Lung (tissue), 11 donors: ENCODE measurements at regions not wholly inside any gene's neighbourhood (a gene's known extent, or its start where the extent isn't known, plus 50 kb on each side); places are given as distances from the start of the nearest gene placed in this dataset.

Experiments
- ATAC-seq: fragments of 200-7000 bp; cut with Tn5 transposase; one replicate; pipeline ENCODE4 v1.9.1; 2020; ENCODE audit warnings: moderate number of reproducible peaks; ENCODE audit not compliant: insufficient read depth, low FRiP score
- DNase-seq, 3 donors: peaks; one replicate each; pipeline ENCODE4 v3.0.0-alpha.2; 2013 to 2017
- H3K27ac ChIP-seq, 2 donors: one replicate each; pipeline ENCODE4 v1.5.1; 2013; ENCODE audit warnings: mild to moderate bottlenecking in 2 of 2, moderate library complexity in 2 of 2, control low read depth in 1 of 2, inconsistent platforms in 1 of 2, low read depth in 1 of 2, low read length in 1 of 2
- H3K27me3 ChIP-seq, 3 donors: one replicate each; pipeline ENCODE4 v1.5.1; 2013; ENCODE audit warnings: low read length in 2 of 3; ENCODE audit not compliant: control insufficient read depth in 3 of 3, insufficient read depth in 3 of 3
- H3K36me3 ChIP-seq, 4 donors: one replicate each; pipeline ENCODE4 v1.5.1; 2013; ENCODE audit warnings: low read length in 4 of 4, mild to moderate bottlenecking in 1 of 4, moderate library complexity in 1 of 4; ENCODE audit not compliant: control insufficient read depth in 4 of 4, insufficient read depth in 4 of 4
- H3K4me1 ChIP-seq, 5 donors: one replicate each; pipeline ENCODE4 v1.5.1; 2013; ENCODE audit warnings: low read length in 5 of 5, mild to moderate bottlenecking in 2 of 5, moderate library complexity in 1 of 5; ENCODE audit not compliant: control insufficient read depth in 5 of 5, insufficient read depth in 5 of 5
- H3K4me3 ChIP-seq: one replicate; pipeline ENCODE4 v1.5.1; 2013; ENCODE audit warnings: mild to moderate bottlenecking, control low read depth, moderate library complexity
- H3K9ac ChIP-seq, 2 donors: one replicate each; pipeline ENCODE4 v1.5.1; 2013; ENCODE audit warnings: low read length in 2 of 2, control low read depth in 1 of 2; ENCODE audit not compliant: insufficient read depth in 1 of 2
- H3K9me3 ChIP-seq, 4 donors: one replicate each; pipeline ENCODE4 v1.5.1; 2013; ENCODE audit warnings: low read length in 3 of 4, mild to moderate bottlenecking in 1 of 4, moderate library complexity in 1 of 4; ENCODE audit not compliant: control insufficient read depth in 4 of 4, insufficient read depth in 3 of 4
- CTCF ChIP-seq: IDR thresholded peaks from 2 replicates; pipeline ENCODE4 v1.5.1; 2012; ENCODE audit warnings: mild to moderate bottlenecking; ENCODE audit errors: control extremely low read depth, extremely low read depth
- WGBS, 2 donors: extraction: QIAGEN DNeasy Blood & Tissue Kit; methylation state at CpG; one replicate each; pipeline ENCODE4 v1.1.7; 2013; 5-methylcytosine and 5-hydroxymethylcytosine counted together
- donor health status: control.
- donor health status: control.
- donor health status: Bipolar disorder and iron deficiency.
- donor health status: healthy.
- donor health status: DM: yes; HTN: yes; CAD: no.

DNA sequence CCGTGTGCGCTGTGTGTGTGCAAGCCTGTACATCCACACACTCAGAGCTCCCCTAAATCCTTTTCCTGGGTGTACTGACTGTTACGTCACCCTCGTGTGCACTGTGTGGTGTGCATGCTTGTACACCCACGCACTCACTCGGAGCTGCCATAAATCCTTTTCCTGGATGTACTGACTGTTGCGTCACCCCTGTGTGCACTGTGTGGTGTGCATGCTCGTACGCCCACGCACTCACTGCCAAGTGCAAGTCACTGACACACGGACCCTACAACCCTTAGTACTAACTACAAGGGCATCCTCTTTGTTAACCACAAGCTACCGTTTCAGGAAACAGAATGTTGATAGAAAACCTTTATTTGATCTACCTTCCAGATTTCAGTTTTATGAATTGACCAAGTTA is 983.4 kb downstream of the EFNB2 start:
- H3K4me1 ChIP-seq = no peaks in the 10 kb centered on the region
- WGBS, 2 donors = 64 to 66% methylated on average over 12 of the region's 12 CpGs
- H3K4me3 ChIP-seq = no peak overlapping the region
- ATAC-seq = no peak
- TF ChIP-seq CTCF = no peak
- no peaks in the 10 kb centered on the region for H3K27me3 ChIP-seq
- no peak overlapping the region for H3K27ac ChIP-seq
- H3K9ac ChIP-seq = no peak overlapping the region
- H3K36me3 ChIP-seq = no peaks in the 10 kb centered on the region
- H3K9me3 ChIP-seq = peaks cover 0 to 3% (median 0%) of the 10 kb centered on the region in 4 donors
- DNase-seq = no peak

DNA sequence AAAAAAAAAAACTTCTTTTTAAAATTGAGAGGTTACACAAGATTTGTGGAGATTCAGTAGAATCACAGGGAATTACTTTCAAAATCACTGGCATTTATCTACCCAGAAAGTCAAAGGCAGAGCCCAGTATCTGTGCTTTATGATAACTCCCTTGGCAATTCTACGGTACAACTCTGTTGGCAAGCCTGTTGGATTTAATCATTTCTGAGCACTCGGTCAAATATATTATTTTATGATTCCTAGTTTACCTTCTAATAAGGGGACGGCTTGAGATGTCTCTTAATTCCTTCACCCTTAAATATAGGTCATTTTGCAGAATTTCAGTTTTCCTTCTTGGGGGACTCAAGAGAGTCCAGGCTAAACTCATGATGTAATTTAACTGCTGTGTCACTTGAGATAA is 987.6 kb downstream of the EFNB2 start:
- no peak for TF ChIP-seq CTCF
- H3K36me3 ChIP-seq = no peaks in the 10 kb centered on the region
- 88 to 90% methylated on average over 3 of the region's 3 CpGs for WGBS, 2 donors
- no peak overlapping the region for H3K27ac ChIP-seq
- no peak overlapping the region for H3K9ac ChIP-seq
- H3K9me3 ChIP-seq = peaks cover 0 to 3% (median 0%) of the 10 kb centered on the region in 4 donors
- ATAC-seq (no peak), DNase-seq (no peak)
- H3K27me3 ChIP-seq = no peaks in the 10 kb centered on the region
- H3K4me3 ChIP-seq = no peak overlapping the region
- H3K4me1 ChIP-seq = no peaks in the 10 kb centered on the region

GRCh38 chr13:105545811-105546210 is 989.7 kb downstream of the EFNB2 start:
- no peak for ATAC-seq
- TF ChIP-seq CTCF = no peak
- H3K9me3 ChIP-seq = no peaks in the 10 kb centered on the region
- 67 to 88% methylated on average over 5 of the region's 5 CpGs for WGBS, 2 donors
- H3K9ac ChIP-seq = no peak overlapping the region
- H3K27me3 ChIP-seq = no peaks in the 10 kb centered on the region
- H3K4me3 ChIP-seq = no peak overlapping the region
- no peaks in the 10 kb centered on the region for H3K36me3 ChIP-seq
- H3K4me1 ChIP-seq = no peaks in the 10 kb centered on the region
- no peak for DNase-seq
- H3K27ac ChIP-seq = no peak overlapping the region

GRCh38 chr13:105543742-105544141 is 991.7 kb downstream of the EFNB2 start:
- Histone ChIP-seq H3K4me3 (no peak overlapping the region), H3K9ac (no peak overlapping the region), H3K27me3 (no peaks in the 10 kb centered on the region), H3K4me1 (no peaks in the 10 kb centered on the region), H3K27ac (no peak overlapping the region), H3K36me3 (no peaks in the 10 kb centered on the region), H3K9me3 (no peaks in the 10 kb centered on the region)
- no peak for DNase-seq
- TF ChIP-seq CTCF = no peak
- 78 to 92% methylated on average over 2 of the region's 2 CpGs for WGBS, 2 donors
- ATAC-seq = no peak
